Fibroblast of lung (primary cell): ENCODE measurements at regions not wholly inside any gene's neighbourhood (a gene's known extent, or its start where the extent isn't known, plus 50 kb on each side); places are given as distances from the start of the nearest gene placed in this dataset.

Source experiments
- EZH2 ChIP-seq: IDR thresholded peaks from 2 replicates; pipeline ENCODE4 v1.5.1; 2012; ENCODE audit warnings: low read length, control low read depth, mild to moderate bottlenecking; ENCODE audit errors: missing control alignments
- TF ChIP-seq, protein P1 (sequence below), 2 donors: IDR thresholded peaks in 1 of 2; conservative IDR thresholded peaks in 1 of 2; 1 replicate in 1 of 2; 2 replicates in 1 of 2; pipeline ENCODE4 v1.5.1; 2011 to 2012; ENCODE audit warnings: low read length in 2 of 2, control low read depth in 1 of 2, inconsistent platforms in 1 of 2, low read depth in 1 of 2, mild to moderate bottlenecking in 1 of 2

DNA sequence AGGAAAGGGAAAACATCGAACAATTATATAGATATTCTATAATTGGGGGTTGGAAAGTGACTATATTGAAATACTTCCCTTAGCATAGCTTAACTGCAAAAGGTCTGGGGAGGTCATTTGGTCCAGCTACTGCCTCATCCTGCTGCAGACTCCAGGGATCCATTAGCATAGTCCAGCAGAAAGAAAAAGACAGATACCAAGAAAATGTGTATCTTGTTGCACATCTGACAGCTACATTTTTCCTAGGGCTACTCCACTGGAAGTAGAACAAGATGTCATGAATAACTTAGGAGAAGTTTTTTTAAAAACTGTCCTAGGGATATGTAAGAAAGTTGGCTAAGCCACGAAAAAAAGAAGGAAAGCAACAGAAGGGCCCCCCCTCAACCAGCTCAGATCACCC lies 92.9 kb upstream of the SLC30A5 start:
- TF ChIP-seq, protein P1, sequence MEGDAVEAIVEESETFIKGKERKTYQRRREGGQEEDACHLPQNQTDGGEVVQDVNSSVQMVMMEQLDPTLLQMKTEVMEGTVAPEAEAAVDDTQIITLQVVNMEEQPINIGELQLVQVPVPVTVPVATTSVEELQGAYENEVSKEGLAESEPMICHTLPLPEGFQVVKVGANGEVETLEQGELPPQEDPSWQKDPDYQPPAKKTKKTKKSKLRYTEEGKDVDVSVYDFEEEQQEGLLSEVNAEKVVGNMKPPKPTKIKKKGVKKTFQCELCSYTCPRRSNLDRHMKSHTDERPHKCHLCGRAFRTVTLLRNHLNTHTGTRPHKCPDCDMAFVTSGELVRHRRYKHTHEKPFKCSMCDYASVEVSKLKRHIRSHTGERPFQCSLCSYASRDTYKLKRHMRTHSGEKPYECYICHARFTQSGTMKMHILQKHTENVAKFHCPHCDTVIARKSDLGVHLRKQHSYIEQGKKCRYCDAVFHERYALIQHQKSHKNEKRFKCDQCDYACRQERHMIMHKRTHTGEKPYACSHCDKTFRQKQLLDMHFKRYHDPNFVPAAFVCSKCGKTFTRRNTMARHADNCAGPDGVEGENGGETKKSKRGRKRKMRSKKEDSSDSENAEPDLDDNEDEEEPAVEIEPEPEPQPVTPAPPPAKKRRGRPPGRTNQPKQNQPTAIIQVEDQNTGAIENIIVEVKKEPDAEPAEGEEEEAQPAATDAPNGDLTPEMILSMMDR (conservative IDR thresholded peaks at IDR 0.05 in 1 of 2, IDR thresholded peaks at IDR 0.05 in 1 of 2; ENCODE audit: low read depth in 1 of 2, low read length in 2 of 2), result no peak
- no peak for TF ChIP-seq EZH2
